Progenitor cell of endocrine pancreas (in vitro differentiated cells): ENCODE measurements at regions not wholly inside any gene's neighbourhood (a gene's known extent, or its start where the extent isn't known, plus 50 kb on each side); places are given as distances from the start of the nearest gene placed in this dataset.
"Not testable (repeated sequence)": the region's sequence is repeated elsewhere in the genome, so short reads cannot be mapped to it uniquely, and the experiment has no call there.

ENCODE experiments used
- DNase-seq: peaks from one replicate; pipeline ENCODE4 v3.0.0; 2021; ENCODE audit warnings: low spot score; ENCODE audit not compliant: unreplicated experiment
- H3K27ac Mint-ChIP-seq: 2 replicates; pipeline ENCODE4 v1.8.0; 2021; ENCODE audit warnings: mild to moderate bottlenecking, moderate library complexity, mixed read lengths
- H3K27me3 Mint-ChIP-seq: 2 replicates; pipeline ENCODE4 v1.8.0; 2021; ENCODE audit warnings: mixed read lengths
- H3K36me3 Mint-ChIP-seq: 2 replicates; pipeline ENCODE4 v1.8.0; 2022; ENCODE audit warnings: mixed read lengths; ENCODE audit not compliant: insufficient read depth
- H3K4me1 Mint-ChIP-seq: 2 replicates; pipeline ENCODE4 v1.8.0; 2021; ENCODE audit warnings: low read depth, mixed read lengths
- H3K4me3 Mint-ChIP-seq: 2 replicates; pipeline ENCODE4 v1.8.0; 2021; ENCODE audit warnings: low read depth, mild to moderate bottlenecking, moderate library complexity, mixed read lengths
- H3K9me3 Mint-ChIP-seq: 2 replicates; pipeline ENCODE4 v1.8.0; 2021; ENCODE audit warnings: low read depth, mixed read lengths
- TF ChIP-seq, protein P1 (sequence below): fragments of 200-600 bp; sonication (generic); IDR thresholded peaks from one replicate; pipeline ENCODE4 v1.5.0; 2021; ENCODE audit warnings: antibody characterized with exemption, mild to moderate bottlenecking; ENCODE audit not compliant: unreplicated experiment

DNA sequence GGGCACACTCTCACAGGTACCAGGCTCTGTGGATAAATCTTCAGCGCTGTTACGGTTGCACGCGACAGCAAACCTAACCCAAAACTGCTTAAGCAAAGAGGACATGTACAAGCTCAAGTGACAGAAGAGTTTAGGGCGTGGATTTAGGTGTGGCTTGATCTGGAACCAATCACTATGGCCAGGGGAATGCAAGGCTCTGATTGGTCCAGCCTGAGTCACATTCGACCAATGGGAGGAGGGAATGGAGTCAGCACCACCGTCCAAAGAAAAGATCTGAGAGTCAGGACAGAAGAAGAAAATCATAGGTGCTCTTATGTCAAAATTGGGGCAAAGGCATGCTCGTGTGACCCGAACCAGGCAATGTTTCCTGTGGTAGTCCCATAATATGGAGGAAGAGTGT, 139.0 kb downstream of the TRIM43 start:
- H3K27ac Mint-ChIP-seq, result no peak overlapping the region
- peaks cover 24% of the 10 kb centered on the region for H3K27me3 Mint-ChIP-seq
- H3K9me3 Mint-ChIP-seq, result no peaks in the 10 kb centered on the region
- DNase-seq, result no peak
- H3K4me3 Mint-ChIP-seq, result no peak overlapping the region
- TF ChIP-seq, protein P1, sequence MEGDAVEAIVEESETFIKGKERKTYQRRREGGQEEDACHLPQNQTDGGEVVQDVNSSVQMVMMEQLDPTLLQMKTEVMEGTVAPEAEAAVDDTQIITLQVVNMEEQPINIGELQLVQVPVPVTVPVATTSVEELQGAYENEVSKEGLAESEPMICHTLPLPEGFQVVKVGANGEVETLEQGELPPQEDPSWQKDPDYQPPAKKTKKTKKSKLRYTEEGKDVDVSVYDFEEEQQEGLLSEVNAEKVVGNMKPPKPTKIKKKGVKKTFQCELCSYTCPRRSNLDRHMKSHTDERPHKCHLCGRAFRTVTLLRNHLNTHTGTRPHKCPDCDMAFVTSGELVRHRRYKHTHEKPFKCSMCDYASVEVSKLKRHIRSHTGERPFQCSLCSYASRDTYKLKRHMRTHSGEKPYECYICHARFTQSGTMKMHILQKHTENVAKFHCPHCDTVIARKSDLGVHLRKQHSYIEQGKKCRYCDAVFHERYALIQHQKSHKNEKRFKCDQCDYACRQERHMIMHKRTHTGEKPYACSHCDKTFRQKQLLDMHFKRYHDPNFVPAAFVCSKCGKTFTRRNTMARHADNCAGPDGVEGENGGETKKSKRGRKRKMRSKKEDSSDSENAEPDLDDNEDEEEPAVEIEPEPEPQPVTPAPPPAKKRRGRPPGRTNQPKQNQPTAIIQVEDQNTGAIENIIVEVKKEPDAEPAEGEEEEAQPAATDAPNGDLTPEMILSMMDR, result no peak
- no peaks in the 10 kb centered on the region for H3K4me1 Mint-ChIP-seq
- H3K36me3 Mint-ChIP-seq, result no peaks in the 10 kb centered on the region

DNA sequence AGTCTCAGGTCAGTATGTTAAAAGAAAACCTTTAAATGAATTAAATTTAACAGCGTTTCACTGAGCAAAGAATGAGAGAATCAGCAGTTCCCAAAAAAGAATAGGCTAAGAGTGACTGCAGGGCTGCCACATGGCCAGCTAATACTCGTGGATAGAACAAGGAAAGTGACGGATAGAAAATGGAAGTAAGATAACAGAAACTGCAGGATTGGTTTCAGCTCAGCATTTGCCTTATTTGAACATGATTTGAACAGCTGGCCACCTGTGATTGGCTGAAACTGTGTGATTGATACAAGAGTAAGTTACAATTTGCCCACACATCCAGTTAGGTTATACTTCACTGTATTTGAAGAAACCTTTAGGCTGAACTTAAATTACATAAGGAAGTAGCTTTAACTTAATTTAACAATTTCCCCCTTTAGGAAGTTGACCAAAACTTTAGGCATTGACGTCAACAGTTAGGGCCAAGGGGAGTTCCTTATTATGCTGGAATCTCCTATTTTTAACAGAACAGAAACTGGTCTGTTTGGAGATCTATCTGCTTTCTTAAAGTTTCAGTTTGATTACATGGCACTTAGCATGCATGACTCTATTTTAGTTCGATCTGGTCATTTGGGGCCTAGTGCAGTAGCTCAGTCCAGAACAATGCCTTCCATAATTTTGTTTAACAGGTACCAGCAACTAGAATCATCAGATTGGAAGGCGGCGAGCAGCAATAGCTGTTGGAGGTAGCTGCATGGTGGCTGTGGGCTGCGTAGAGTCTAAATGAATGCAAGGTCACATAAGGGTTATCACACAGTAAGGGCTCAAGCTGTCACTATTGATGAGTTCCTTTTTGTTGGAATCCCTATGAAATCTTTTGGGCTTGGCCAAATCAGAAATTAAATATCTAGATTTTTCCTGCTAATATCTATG, 143.4 kb downstream of the TRIM43 start:
- Mint-ChIP-seq H3K4me3 (no peak overlapping the region), H3K27me3 (peaks cover 28% of the 10 kb centered on the region), H3K9me3 (no peaks in the 10 kb centered on the region), H3K4me1 (no peaks in the 10 kb centered on the region), H3K27ac (no peak overlapping the region), H3K36me3 (no peaks in the 10 kb centered on the region)
- TF ChIP-seq, protein P1, result no peak
- no peak for DNase-seq

DNA sequence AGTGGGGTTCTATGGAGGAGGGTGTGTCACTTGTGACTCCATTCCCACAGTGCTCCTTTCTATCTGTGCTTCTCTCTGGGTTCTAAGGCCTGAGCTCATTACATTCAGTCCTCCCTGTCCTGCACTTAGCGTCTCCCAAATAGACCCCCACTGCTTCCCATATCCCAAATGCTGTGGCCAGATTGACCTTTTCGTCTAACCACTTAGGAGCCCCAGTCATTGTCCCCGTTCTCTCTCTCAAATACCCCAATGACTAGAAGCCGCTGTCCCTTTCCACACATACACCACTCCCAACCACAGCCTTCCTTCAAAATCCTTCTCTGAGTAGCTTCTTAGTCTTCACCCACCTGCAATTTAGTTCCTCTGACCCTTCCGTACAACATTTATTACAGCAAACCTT, 146.5 kb downstream of the TRIM43 start:
- peaks cover 22% of the 10 kb centered on the region for H3K27me3 Mint-ChIP-seq
- H3K36me3 Mint-ChIP-seq, result no peaks in the 10 kb centered on the region
- no peak overlapping the region for H3K4me3 Mint-ChIP-seq
- DNase-seq, result no peak
- H3K9me3 Mint-ChIP-seq, result no peaks in the 10 kb centered on the region
- TF ChIP-seq, protein P1, result no peak
- H3K27ac Mint-ChIP-seq, result no peak overlapping the region
- no peaks in the 10 kb centered on the region for H3K4me1 Mint-ChIP-seq

DNA sequence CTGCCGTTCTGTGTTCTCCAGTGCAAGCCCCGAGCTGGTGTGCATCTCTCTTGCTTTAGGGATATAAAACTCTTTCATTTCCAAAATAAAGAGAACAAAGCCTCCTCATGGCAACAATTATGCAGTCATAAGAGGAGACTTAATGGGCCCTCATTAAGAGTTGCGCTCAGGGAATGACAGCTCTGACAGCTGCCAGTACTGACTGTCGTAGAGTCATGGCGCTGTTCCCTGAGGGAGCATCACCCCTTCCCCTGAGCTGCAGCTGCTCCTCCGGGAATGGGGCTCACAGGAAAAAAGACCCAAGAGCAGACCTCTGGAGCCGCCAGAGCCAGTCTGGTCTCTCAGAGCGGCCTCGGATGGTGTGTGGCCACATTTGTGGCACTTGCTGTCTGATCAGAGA, 160.3 kb downstream of the TRIM43 start:
- not testable (repeated sequence) for H3K4me3 Mint-ChIP-seq, DNase-seq, H3K4me1 Mint-ChIP-seq, H3K9me3 Mint-ChIP-seq, H3K36me3 Mint-ChIP-seq, H3K27ac Mint-ChIP-seq
- peaks cover 11% of the 10 kb centered on the region for H3K27me3 Mint-ChIP-seq

DNA sequence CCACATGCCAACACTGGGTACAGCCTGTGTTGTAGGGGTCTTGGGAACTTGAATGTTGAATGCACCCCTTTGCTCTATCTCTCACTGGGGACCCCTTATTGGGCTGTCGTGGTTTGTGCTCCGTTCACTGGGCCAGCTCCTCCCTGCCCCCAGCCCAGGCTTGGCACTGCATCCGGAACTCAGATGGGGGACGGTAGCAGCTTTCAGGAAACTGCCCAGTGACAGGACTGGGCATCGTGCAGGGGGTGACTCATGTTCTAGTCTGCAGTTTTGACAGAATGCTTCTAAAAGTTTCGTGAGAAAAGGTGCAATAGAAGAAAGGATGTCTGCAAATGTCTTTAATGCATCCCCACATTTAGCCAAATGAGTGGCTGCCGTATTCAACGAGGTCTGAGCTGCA, 162.0 kb downstream of the TRIM43 start:
- H3K27me3 Mint-ChIP-seq, H3K9me3 Mint-ChIP-seq, H3K4me3 Mint-ChIP-seq, H3K4me1 Mint-ChIP-seq, H3K27ac Mint-ChIP-seq, H3K36me3 Mint-ChIP-seq, DNase-seq: not testable (repeated sequence)

DNA sequence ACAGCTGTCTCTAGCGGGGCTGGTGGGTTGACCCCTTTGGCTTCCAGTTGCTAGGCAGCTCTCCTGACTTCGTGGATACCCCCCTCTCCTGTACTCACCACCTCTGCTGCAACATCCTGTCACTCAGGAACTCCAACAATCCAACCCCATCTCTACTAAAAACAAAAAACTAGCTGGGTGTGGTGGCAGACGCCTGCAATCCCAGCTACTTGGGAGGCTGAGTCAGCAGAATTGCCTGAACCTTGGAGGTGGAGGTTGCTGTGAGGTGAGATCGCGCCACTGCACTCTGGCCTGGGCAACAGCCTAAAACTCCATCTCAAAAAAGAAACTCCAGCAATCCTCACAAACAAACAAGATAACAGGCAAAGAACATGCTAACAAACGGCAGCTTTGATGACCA, 162.4 kb downstream of the TRIM43 start:
- H3K27ac Mint-ChIP-seq, H3K9me3 Mint-ChIP-seq, H3K27me3 Mint-ChIP-seq, H3K36me3 Mint-ChIP-seq, DNase-seq, H3K4me1 Mint-ChIP-seq, H3K4me3 Mint-ChIP-seq: not testable (repeated sequence)

DNA sequence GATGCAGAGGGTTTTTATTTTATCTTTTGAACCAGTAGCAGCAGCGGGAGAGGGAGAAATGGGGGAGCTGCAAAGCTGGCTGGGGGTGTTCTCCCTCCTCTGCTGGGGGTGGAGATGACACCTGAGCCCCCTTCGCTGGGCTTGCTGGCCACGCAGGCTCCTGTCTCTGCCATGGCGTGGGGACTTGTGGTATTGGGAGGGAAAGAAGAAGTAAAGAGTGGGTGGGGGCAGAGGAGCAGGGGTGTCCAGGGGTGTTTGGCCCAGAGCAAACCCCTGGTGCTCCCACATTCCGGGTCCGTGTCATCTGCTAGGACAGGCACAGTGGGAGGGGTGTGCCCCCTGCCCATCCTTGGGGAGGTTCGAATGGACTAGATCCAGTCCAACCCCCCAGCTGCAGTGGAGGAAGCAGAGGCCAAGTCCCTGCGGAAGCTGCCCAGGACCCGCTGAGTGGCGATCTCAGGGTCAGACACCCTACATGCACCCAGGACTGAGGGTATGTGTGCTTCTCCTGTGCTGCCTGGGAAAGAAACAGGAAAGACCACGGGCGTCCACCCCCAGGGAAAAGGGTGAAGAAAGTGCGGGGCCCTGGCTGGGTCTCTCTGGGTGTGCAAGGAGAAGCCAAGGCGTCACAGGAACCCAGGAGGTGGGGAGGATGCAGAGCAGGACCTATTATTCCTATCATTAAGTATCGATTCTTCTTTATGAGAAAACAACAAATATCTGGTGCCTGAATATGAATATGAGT, 163.2 kb downstream of the TRIM43 start:
- not testable (repeated sequence) for H3K4me3 Mint-ChIP-seq, H3K27ac Mint-ChIP-seq, H3K36me3 Mint-ChIP-seq, H3K9me3 Mint-ChIP-seq, H3K4me1 Mint-ChIP-seq, H3K27me3 Mint-ChIP-seq, DNase-seq

DNA sequence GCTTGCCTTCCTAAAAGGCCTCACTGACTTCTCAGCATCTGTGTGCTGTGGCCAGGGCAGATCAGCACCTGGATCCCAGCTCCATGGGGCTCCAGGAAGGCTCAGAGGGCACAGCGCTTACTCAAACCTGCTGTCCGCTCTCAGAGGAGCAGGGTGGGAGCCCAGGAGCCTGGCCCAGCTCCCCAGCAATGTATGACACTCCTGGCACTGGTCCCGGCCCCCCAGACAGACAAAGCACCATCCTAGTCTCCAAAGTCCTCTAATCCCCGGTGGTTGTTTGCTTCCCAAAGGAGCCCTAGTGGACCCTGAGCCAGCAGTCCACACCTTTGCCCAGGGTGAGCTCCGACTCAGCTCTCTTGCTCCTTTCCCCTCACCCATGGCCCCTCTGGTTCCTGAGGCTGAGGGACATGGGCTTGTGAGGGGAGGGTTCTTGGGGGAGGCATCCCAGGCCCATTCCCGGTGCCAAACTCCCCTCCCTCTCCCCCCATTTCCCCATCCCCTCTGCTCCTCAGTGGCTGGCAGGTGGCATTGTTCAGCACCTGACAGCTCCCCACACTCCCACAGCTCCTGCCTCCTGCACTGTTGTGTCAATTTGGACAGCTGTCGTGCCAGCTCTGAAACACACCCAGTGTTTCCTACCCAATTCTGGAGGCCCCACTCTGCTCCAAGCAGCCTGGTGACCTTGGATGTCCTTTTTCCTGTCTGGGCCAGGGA, 164.3 kb downstream of the TRIM43 start:
- H3K4me3 Mint-ChIP-seq, H3K4me1 Mint-ChIP-seq, H3K27me3 Mint-ChIP-seq, H3K27ac Mint-ChIP-seq, DNase-seq, H3K9me3 Mint-ChIP-seq, H3K36me3 Mint-ChIP-seq: not testable (repeated sequence)
